OCI-M1 (cell line): ENCODE measurements at regions not wholly inside any gene's neighbourhood (a gene's known extent, or its start where the extent isn't known, plus 50 kb on each side); places are given as distances from the start of the nearest gene placed in this dataset.

ENCODE experiments used
- DNase-seq: peaks from one replicate; lab custom pipeline; 2025; lab: John Stamatoyannopoulos, UW

GRCh38 chr15:93719921-93720351, 511.4 kb upstream of the MCTP2 start:
- DNase-seq, result no peak

GRCh38 chr15:93716615-93717231, 514.6 kb upstream of the MCTP2 start:
- no peak for DNase-seq

GRCh38 chr15:93709708-93710107, 521.7 kb upstream of the MCTP2 start:
- no peak for DNase-seq

DNA sequence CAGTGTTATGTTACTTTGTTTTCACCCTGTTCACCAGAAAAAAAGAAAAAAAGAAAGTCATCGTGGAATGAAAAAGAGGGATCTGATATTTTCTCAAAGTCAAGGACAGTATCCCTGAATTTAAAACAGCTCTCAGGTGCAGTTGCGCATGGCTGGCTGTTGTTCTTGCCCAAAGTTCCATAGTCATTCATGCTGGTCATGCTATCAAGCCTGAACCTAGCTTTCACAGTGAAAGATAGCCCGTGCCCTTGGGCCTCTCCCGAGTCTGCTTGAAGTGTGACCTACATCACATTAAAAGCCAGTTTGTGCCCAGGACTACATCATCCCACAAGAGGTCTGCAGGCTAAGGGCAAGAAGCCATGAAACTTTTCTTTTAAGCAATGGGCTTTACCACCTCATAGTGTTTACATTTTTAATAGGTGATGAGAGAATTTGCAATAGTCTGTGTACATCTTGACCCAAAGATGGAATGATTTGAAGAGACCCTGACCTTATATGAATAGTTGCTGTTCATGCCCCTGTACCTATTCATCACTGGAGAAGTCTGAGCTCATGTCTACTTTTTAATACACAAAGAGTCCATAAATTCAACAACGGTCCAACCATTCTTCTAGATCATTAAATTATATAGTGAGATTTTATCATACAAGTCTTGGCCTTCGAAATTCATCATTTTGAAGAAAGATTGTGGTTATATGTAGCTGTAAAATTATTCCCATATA, 522.5 kb upstream of the MCTP2 start:
- DNase-seq, result no peak

DNA sequence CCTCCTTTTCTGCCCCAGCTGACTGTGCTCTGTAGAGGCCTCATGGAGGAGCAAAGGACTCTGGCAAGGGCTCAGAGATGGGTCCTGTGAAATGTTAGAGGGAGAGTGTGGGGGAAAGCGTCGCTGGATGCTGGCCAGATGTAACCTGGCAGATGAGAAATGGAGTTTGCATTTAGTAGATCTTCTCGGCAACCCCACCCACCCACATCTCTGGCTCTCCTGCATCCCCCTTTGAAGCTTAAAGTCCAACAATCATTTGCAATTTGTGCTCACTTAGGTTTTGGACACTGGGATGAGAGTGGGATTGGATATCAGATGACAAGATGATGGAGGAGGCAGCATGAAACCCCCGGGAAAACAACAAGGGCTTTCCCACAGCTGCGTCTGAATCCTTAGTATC, 523.6 kb upstream of the MCTP2 start:
- DNase-seq, result no peak

- DNase-seq, result no peak
Observed at GRCh38 chr15:93706495-93707292, 524.7 kb upstream of the MCTP2 start.

- no peak for DNase-seq
Observed at GRCh38 chr15:93705753-93706455, 525.5 kb upstream of the MCTP2 start.

- DNase-seq, result no peak
Observed at GRCh38 chr15:93703092-93703739, 528.1 kb upstream of the MCTP2 start.

- no peak for DNase-seq
Observed at GRCh38 chr15:93700051-93700450, 531.3 kb upstream of the MCTP2 start.

DNA sequence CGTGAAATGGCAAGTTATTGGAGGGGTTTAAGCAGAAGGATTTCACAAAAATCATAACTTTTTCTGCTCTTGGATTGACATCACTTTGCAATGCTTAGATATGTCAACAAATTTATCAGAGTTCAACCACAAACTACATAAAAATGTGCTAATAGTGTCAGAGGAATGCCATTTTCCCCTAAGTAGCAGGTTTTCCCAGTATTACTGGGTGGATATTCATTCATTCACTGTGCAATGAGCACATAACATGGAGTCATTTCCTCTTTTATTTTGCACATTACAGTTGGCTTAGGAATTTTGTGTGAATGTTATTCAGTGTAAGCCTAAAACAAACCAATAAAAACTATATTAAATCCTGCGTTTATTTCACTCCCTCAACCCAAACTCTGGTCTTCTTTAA, 537.3 kb upstream of the MCTP2 start:
- DNase-seq, result no peak

DNA sequence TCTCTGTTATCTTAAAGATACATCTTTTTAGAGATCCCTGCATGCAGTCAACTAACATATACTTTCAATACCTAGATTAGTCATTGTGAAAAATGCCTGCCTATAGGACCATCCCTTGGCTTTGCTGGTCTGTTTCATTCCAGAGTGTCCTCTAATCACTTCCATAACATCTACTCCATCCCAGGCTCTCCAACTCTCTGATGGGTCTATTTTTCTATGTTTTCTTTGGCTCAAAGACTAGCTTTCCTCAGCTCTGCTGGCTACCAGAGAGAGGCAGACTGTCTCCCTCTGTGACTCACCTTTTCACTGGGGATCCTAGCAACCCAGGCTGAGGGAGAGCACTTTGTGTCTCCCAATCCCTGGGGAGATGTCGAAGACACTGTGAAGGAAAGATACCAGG, 547.7 kb upstream of the MCTP2 start:
- no peak for DNase-seq

DNA sequence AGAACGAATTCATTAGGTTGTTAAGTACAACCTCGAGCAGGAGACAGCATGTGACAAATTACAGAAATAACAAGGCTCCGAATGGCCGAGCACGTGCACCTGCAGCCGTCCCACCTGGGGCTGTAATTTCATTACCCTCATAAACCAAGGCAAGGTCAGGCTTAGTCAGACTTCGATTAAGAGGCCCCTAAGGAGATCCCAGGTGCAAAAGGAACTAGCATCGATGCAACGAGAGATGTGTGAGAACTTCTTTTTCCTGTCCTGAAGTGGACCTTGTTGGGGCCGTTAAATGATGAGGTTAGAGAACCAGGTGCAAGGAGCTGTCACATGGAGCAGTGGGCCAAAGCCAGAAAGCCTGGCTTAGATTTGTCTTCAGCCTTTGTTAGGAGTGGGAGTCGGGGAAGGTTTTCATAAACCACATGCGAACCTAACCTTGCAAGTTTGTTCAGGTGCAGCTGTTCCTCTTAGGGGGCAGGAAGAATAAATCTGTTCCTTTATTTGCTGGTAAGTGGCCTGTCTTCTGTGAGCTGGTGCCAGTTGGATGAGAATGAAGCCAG, 559.9 kb upstream of the MCTP2 start:
- DNase-seq, result no peak

GRCh38 chr15:93670931-93671330, 560.4 kb upstream of the MCTP2 start:
- DNase-seq, result no peak

DNA sequence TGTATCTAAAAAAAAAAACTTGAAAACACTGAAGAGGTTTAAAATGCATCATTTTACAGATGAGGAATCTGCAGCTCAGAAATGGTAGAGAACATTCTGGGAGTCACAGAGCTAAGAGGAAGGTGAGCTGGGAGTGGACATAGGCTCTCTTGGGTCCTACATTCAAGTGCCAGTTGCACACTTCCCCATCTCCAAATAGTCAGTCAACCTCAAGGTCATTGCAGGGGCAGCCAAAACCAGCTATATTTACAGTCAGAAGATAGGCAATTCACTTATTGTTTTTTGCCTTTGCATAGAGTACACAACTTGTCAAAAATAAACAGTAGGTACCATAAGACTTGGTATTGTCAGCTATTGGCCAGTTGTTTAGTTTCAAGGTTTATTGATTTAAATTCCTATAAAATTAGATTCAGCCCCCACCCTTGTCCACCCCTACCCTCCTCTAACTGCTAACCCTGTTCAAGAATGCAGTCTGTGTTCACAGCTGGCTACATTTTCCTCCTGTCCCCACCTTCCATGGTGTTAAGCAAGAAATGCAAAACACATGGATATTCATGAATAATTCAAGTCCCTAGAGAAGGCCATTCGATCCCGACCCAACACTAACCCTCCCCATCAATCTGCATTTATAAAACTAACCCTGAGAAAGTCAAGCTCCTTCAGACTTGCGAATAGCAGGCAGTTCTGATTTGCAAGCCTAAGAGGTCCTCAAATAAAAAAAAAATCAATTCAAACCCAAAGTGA, 567.0 kb upstream of the MCTP2 start:
- no peak for DNase-seq

- DNase-seq, result no peak
Observed at GRCh38 chr15:93662162-93662885, 569.0 kb upstream of the MCTP2 start.

DNA sequence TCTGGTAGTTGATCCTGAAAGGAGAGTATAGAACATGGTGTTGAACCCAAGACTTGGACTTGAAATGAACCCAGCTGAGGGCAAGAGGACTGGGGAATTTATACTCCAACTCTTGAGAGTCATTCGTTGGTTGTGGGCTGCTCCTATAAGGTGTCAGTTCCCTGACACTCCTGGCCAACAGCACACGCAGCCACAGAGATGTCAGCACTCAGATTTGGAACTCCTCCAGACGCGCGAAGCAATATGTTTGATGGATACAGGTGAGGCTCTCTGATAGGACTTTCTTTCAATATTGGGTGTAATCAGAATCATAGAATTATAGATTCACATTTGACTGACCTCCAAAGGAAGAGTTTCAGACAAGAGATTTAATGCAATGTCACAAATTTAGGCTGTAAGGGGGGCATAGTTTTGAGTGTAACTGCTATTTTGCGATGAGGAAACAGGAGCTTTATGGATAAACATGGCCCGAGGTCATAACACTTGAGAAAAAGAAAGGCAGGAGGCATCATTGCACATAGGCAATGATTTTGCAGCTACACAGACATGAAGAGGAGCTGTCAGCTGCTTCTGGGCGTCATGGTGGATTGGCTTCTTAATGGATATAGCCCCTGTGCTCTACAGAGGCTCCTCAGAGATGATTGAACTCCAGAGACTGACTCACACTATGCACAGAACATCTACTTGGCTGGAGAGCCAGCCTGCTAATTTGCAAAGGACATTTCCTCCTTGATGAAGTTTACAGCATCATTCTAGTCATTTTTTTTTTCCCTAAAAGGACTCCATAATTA, 569.2 kb upstream of the RGMA start:
- no peak for DNase-seq

DNA sequence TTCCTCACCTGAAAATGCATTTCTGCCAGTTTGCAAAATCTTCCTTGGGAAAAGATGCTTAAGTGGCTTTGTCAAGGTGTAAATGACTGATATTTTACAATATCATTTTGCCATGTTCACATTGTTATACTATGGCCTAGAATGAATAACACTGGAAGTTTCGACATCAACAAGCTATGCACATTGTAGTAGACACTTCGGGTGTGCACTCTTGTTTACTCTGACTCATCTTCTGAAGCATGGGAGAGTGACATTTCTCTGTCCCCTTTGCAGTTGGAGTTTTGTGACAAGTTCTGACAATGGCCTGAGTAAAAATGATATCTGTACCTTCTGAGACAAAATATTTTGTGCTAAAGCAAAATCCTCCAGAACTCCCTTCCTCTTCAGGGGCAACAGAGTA, 567.0 kb upstream of the RGMA start:
- DNase-seq, result no peak

DNA sequence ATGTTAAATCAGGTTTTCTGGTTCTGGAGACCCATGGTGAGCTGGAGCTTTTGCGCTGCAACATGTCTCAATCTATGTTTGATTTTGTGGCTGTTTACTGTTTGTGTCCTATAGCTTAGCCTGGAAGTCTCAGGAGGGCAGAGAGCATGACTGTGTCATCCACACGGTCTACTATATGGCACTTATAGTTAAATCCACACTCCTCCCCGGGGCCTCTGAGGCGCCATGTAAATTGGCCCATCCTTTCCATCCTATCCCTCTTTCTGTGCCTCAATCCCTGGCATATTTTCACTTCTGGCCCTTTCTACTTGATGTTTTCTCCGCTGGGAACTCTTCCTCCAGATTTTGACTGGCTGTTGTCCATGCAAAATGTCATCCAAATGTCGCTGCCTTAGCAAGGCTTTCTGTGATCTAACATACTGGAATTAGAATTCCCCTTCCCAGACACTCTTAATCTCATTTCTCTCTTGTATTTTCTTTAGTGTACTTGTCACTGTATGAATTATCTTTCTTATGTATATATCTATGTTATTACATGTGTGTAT, 560.8 kb upstream of the RGMA start:
- no peak for DNase-seq

GRCh38 chr15:93646193-93646592, 557.2 kb upstream of the RGMA start:
- no peak for DNase-seq
